Ascending aorta (tissue), 2 donors: ENCODE measurements at regions not wholly inside any gene's neighbourhood (a gene's known extent, or its start where the extent isn't known, plus 50 kb on each side); places are given as distances from the start of the nearest gene placed in this dataset.

Source experiments
- DNase-seq, 2 donors: peaks; one replicate each; pipeline ENCODE4 v3.0.0-alpha.2; 2019; ENCODE audit warnings: low spot score in 2 of 2
- H3K27ac ChIP-seq, 2 donors: fragments of 200-600 bp; sonication (generic); one replicate each; pipeline ENCODE4 v1.5.1; 2016 to 2017; ENCODE audit warnings: mild to moderate bottlenecking in 1 of 2
- H3K27me3 ChIP-seq: fragments of 200-600 bp; sonication (generic); one replicate; pipeline ENCODE4 v1.5.1; 2017
- H3K36me3 ChIP-seq, 2 donors: fragments of 200-600 bp; sonication (generic); one replicate each; pipeline ENCODE4 v1.5.1; 2016
- H3K4me1 ChIP-seq, 2 donors: fragments of 200-600 bp; sonication (generic); one replicate each; pipeline ENCODE4 v1.5.1; 2016 to 2017; ENCODE audit warnings: mild to moderate bottlenecking in 1 of 2
- H3K4me3 ChIP-seq, 2 donors: fragments of 200-600 bp; sonication (generic); one replicate each; pipeline ENCODE4 v1.5.1; 2016 to 2017; ENCODE audit warnings: mild to moderate bottlenecking in 1 of 2
- H3K9me3 ChIP-seq, 2 donors: fragments of 200-600 bp; sonication (generic); one replicate each; pipeline ENCODE4 v1.5.1; 2016
- CTCF ChIP-seq, 3 experiments: fragments of 200-600 bp in 2 of 3; fragments of 450-650 bp in 1 of 3; sonication (generic) in 2 of 3; IDR thresholded peaks; one replicate each; pipeline ENCODE4 v1.5.1; 2016 to 2019; ENCODE audit warnings: antibody characterized with exemption in 3 of 3, mild to moderate bottlenecking in 1 of 3, moderate library complexity in 1 of 3
- intact Hi-C: fragments of 100-400 bp; cut with DNase I; formaldehyde crosslinking; loops from one replicate; pipeline ENCODE4 v1.15.1; 2023

DNA sequence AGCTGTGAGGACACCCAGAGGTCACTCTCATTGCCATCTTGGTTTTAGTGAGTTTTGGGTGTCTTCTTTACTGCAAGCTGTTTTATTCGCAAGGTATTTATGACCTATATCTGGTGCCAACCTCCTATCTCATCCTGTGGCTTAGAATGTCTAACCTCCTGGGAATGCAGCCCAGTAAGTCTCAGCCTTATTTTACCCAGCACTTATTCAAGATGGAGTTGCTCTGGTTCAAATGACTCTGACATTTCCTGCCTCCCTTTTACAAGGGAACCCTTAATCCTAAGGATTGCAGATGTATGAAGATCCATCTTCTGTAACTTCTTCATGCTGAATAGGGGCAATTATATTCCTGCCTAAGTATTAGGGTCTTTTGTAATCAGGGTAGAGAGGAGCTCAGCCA is 708.0 kb downstream of the TMEM182 start:
- H3K9me3 ChIP-seq: no peaks in the 10 kb centered on the region
- no peak overlapping the region for H3K27ac ChIP-seq
- DNase-seq: no peak
- TF ChIP-seq CTCF (IDR thresholded peaks at IDR 0.05): no peak
- H3K36me3 ChIP-seq: no peaks in the 10 kb centered on the region
- no peaks in the 10 kb centered on the region for H3K27me3 ChIP-seq
- no peak overlapping the region for H3K4me3 ChIP-seq
- intact Hi-C loops: no loop called here
- H3K4me1 ChIP-seq: no peaks in the 10 kb centered on the region

DNA sequence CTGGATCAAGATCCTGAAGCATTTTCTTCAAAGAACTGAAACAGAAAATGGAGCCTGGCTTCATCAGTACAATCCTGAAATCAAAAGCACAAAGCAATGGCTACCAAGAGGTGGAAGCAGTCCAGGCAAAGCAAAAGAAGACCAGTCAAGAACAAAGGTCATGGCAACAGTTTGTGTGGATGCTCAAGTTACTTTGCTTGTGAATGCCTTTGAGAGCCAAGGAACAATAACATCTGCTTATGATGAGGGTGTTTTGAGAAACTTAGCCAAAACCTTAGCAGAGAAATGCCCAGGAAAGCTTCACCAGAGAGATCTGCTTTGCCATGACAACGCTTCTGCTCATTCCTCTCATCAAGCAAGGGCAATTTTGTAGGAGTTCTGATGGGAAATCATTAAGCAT is 723.1 kb downstream of the TMEM182 start:
- no peaks in the 10 kb centered on the region for H3K9me3 ChIP-seq
- no peaks in the 10 kb centered on the region for H3K4me1 ChIP-seq
- H3K27me3 ChIP-seq: no peaks in the 10 kb centered on the region
- intact Hi-C loops: no loop called here
- no peak overlapping the region for H3K27ac ChIP-seq
- no peak overlapping the region for H3K4me3 ChIP-seq
- H3K36me3 ChIP-seq: no peaks in the 10 kb centered on the region
- DNase-seq: no peak
- TF ChIP-seq CTCF (IDR thresholded peaks at IDR 0.05): no peak

GRCh38 chr2:103496850-103497249 is 735.0 kb downstream of the TMEM182 start:
- TF ChIP-seq CTCF (IDR thresholded peaks at IDR 0.05): no peak
- no peaks in the 10 kb centered on the region for H3K9me3 ChIP-seq

GRCh38 chr2:103506812-103507211 is 745.0 kb downstream of the TMEM182 start:
- H3K27me3 ChIP-seq: no peaks in the 10 kb centered on the region
- no peak for DNase-seq
- H3K4me3 ChIP-seq: no peak overlapping the region
- intact Hi-C loops: no loop called here
- TF ChIP-seq CTCF (IDR thresholded peaks at IDR 0.05): no peak
- no peaks in the 10 kb centered on the region for H3K4me1 ChIP-seq
- H3K27ac ChIP-seq: no peak overlapping the region
- H3K9me3 ChIP-seq: no peaks in the 10 kb centered on the region
- no peaks in the 10 kb centered on the region for H3K36me3 ChIP-seq

More at GRCh38 chr2:103496850-103497249, 735.0 kb downstream of the TMEM182 start:
- no peak for DNase-seq
- Histone ChIP-seq H3K4me3 (no peak overlapping the region), H3K27me3 (no peaks in the 10 kb centered on the region), H3K36me3 (no peaks in the 10 kb centered on the region), H3K27ac (no peak overlapping the region), H3K4me1 (no peaks in the 10 kb centered on the region)
- intact Hi-C loops: no loop called here

GRCh38 chr2:103512442-103512841 is 750.6 kb downstream of the TMEM182 start:
- intact Hi-C loops: no loop called here
- Histone ChIP-seq H3K27ac (no peak overlapping the region), H3K27me3 (no peaks in the 10 kb centered on the region), H3K4me3 (no peak overlapping the region), H3K36me3 (no peaks in the 10 kb centered on the region), H3K4me1 (no peaks in the 10 kb centered on the region), H3K9me3 (no peaks in the 10 kb centered on the region)
- DNase-seq: no peak
- TF ChIP-seq CTCF (IDR thresholded peaks at IDR 0.05): no peak

DNA sequence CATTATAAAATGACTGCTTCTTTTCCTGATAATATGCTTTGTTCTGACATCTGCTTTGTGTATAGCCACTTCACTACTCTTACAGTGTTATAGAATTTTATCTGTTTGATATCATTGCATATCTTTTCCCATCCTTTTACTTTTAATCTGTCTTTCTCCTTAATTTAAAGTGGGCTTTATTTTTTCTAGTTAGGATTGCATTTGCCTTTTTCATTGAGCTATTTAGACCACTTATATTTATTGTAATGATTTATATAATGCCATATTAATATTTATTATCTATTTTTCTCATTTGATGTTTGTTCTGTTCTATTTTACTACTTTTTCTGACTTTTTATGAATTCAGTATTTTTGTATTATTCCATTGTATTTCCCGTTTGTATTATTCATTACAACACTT is 758.7 kb downstream of the TMEM182 start:
- Histone ChIP-seq H3K36me3 (no peaks in the 10 kb centered on the region), H3K4me3 (no peak overlapping the region), H3K27me3 (no peaks in the 10 kb centered on the region), H3K9me3 (no peaks in the 10 kb centered on the region), H3K27ac (no peak overlapping the region), H3K4me1 (no peaks in the 10 kb centered on the region)
- TF ChIP-seq CTCF (IDR thresholded peaks at IDR 0.05): no peak
- DNase-seq: no peak
- intact Hi-C loops: no loop called here
